Loucy (cell line): ENCODE measurements at regions not wholly inside any gene's neighbourhood (a gene's known extent, or its start where the extent isn't known, plus 50 kb on each side); places are given as distances from the start of the nearest gene placed in this dataset.

Source experiments
- H2AFZ ChIP-seq: fragments of 200-600 bp; sonication (generic); 2 replicates; pipeline ENCODE4 v1.6.0; 2016; ENCODE audit warnings: antibody characterized with exemption, mild to moderate bottlenecking, low read length, moderate library complexity
- H3F3A ChIP-seq: fragments of 200-600 bp; 2 replicates; pipeline ENCODE4 v1.6.0; 2016; ENCODE audit warnings: antibody characterized with exemption, low read depth, mild to moderate bottlenecking
- H3K27me3 ChIP-seq: fragments of 200-600 bp; sonication (generic); 2 replicates; pipeline ENCODE4 v1.6.1; 2014; ENCODE audit warnings: low read length, mild to moderate bottlenecking; ENCODE audit not compliant: insufficient read depth, poor library complexity, severe bottlenecking
- H3K36me3 ChIP-seq: fragments of 200-600 bp; sonication (generic); 2 replicates; pipeline ENCODE4 v1.6.1; 2016; ENCODE audit warnings: low read length; ENCODE audit not compliant: insufficient read depth
- H3K4me1 ChIP-seq: fragments of 200-600 bp; sonication (generic); 2 replicates; pipeline ENCODE4 v1.5.1; 2014; ENCODE audit warnings: low read length, mild to moderate bottlenecking; ENCODE audit not compliant: insufficient read depth, poor library complexity, severe bottlenecking
- H3K4me2 ChIP-seq: fragments of 200-600 bp; sonication (generic); 2 replicates; pipeline ENCODE4 v1.6.0; 2014; ENCODE audit warnings: antibody characterized with exemption, low read length, low read depth, mild to moderate bottlenecking; ENCODE audit not compliant: poor library complexity, severe bottlenecking
- H3K4me3 ChIP-seq: fragments of 200-600 bp; sonication (generic); 2 replicates; pipeline ENCODE4 v1.5.1; 2014; ENCODE audit warnings: low read length, mild to moderate bottlenecking, mixed read lengths; ENCODE audit not compliant: poor library complexity, severe bottlenecking
- H3K79me2 ChIP-seq: fragments of 200-600 bp; sonication (generic); 2 replicates; pipeline ENCODE4 v1.6.1; 2014; ENCODE audit warnings: low read length; ENCODE audit not compliant: insufficient read depth
- H3K9ac ChIP-seq: fragments of 200-600 bp; sonication (generic); 2 replicates; pipeline ENCODE4 v1.6.0; 2014; ENCODE audit warnings: mild to moderate bottlenecking, low read depth, low read length, moderate library complexity; ENCODE audit not compliant: poor library complexity, severe bottlenecking
- H3K9me2 ChIP-seq: fragments of 200-600 bp; sonication (generic); replicated peaks from 2 replicates; pipeline ENCODE4 v1.6.1; 2016; ENCODE audit warnings: low read depth, low read length, mixed read lengths
- H3K9me3 ChIP-seq: fragments of 200-600 bp; sonication (generic); 2 replicates; pipeline ENCODE4 v1.6.1; 2014; ENCODE audit warnings: mild to moderate bottlenecking, antibody characterized with exemption, low read length, low read depth; ENCODE audit not compliant: insufficient read depth
- H4K20me1 ChIP-seq: fragments of 200-600 bp; sonication (generic); 2 replicates; pipeline ENCODE4 v1.6.0; 2014; ENCODE audit warnings: antibody characterized with exemption, low read length, mild to moderate bottlenecking; ENCODE audit not compliant: insufficient read depth, poor library complexity, severe bottlenecking
- EZH2phosphoT487 ChIP-seq: fragments of 200-600 bp; IDR thresholded peaks from 2 replicates; pipeline ENCODE4 v1.6.1; 2018; ENCODE audit warnings: antibody characterized with exemption, mild to moderate bottlenecking, moderate library complexity, borderline replicate concordance
- TF ChIP-seq, protein P1 (sequence below): fragments of 200-600 bp; sonication (generic); conservative IDR thresholded peaks from 2 replicates; pipeline ENCODE4 v1.5.1; 2014; ENCODE audit warnings: mild to moderate bottlenecking, antibody characterized with exemption, low read length

DNA sequence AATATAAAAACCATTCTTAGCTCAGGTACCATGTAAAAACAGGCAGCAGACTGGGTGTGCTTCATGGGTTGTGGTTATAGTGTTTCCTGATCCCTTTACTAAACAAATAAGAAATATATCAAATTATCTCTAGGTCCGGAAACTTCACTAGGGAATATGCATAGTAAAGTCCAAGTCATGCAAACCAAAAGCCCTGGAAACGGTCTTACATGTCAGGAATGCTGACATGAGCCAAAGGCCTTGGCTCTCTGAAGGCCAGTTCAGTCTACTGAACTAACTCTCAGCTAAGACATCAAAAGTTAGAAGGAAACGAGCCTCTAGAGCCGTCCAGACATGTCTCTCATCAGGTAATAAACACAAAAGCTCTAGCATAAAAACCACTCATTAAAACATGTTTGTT, 778.9 kb upstream of the ZNF608 start:
- Histone ChIP-seq H3K27me3 (no peaks in the 10 kb centered on the region), H3K4me3 (no peak overlapping the region), H4K20me1 (no peaks in the 10 kb centered on the region), H3K36me3 (no peaks in the 10 kb centered on the region), H3F3A (no peaks in the 10 kb centered on the region), H2AFZ (no peak overlapping the region), H3K9me2 (no peaks in the 10 kb centered on the region), H3K4me2 (no peak overlapping the region), H3K9me3 (no peaks in the 10 kb centered on the region), H3K9ac (no peak overlapping the region), H3K4me1 (no peaks in the 10 kb centered on the region), H3K79me2 (no peaks in the 10 kb centered on the region)
- no peak for TF ChIP-seq EZH2phosphoT487
- TF ChIP-seq, protein P1, sequence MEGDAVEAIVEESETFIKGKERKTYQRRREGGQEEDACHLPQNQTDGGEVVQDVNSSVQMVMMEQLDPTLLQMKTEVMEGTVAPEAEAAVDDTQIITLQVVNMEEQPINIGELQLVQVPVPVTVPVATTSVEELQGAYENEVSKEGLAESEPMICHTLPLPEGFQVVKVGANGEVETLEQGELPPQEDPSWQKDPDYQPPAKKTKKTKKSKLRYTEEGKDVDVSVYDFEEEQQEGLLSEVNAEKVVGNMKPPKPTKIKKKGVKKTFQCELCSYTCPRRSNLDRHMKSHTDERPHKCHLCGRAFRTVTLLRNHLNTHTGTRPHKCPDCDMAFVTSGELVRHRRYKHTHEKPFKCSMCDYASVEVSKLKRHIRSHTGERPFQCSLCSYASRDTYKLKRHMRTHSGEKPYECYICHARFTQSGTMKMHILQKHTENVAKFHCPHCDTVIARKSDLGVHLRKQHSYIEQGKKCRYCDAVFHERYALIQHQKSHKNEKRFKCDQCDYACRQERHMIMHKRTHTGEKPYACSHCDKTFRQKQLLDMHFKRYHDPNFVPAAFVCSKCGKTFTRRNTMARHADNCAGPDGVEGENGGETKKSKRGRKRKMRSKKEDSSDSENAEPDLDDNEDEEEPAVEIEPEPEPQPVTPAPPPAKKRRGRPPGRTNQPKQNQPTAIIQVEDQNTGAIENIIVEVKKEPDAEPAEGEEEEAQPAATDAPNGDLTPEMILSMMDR: no peak

DNA sequence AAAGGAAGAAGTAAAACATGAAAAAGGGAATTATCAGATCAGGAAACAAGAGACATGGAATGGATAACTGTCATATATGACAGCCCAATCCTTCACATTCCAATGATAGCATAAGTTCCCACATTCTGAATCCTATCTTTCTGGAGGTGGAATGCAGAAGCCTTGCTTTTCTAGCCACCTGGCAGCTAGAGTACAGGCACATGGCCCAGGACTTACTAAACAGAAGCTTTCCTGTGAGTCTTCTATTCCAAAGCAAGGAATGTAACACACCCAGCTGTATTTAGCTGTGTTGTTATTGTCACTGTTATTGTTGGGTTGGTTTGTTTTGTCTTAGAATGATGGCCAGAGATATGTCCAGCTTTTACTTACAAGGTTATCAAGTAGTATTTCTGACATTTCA, 780.5 kb upstream of the ZNF608 start:
- TF ChIP-seq, protein P1: no peak
- TF ChIP-seq EZH2phosphoT487: no peak
- no peaks in the 10 kb centered on the region for H3K36me3 ChIP-seq
- H3K9me2 ChIP-seq: no peaks in the 10 kb centered on the region
- H3F3A ChIP-seq: no peaks in the 10 kb centered on the region
- H3K79me2 ChIP-seq: no peaks in the 10 kb centered on the region
- no peak overlapping the region for H3K4me3 ChIP-seq
- H3K9me3 ChIP-seq: no peaks in the 10 kb centered on the region
- no peak overlapping the region for H3K9ac ChIP-seq
- H3K4me2 ChIP-seq: no peak overlapping the region
- no peaks in the 10 kb centered on the region for H4K20me1 ChIP-seq
- H3K27me3 ChIP-seq: no peaks in the 10 kb centered on the region
- H2AFZ ChIP-seq: no peak overlapping the region
- H3K4me1 ChIP-seq: no peaks in the 10 kb centered on the region

DNA sequence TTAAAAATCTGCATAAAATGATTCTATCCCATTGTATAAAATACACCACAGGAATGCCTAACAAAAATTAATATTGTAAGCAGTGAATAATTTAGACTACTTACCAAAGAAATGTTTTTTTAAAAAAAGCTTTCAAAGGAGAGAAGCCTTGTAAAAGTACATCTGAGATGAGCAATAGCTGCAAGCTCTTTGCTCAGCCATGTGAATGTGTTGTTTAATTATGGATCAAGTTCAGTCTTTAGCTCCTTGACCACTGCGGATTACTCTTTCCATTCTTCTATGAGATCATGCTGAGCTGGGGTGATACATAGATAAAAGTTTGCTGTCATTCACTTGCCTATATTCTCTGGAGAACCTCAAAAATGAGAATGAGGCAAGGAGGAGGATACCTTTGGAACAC, 782.4 kb upstream of the ZNF608 start:
- H2AFZ ChIP-seq: no peak overlapping the region
- TF ChIP-seq EZH2phosphoT487: no peak
- no peaks in the 10 kb centered on the region for H3F3A ChIP-seq
- no peak overlapping the region for H3K4me3 ChIP-seq
- no peak overlapping the region for H3K9ac ChIP-seq
- no peaks in the 10 kb centered on the region for H3K9me2 ChIP-seq
- H3K9me3 ChIP-seq: no peaks in the 10 kb centered on the region
- no peaks in the 10 kb centered on the region for H3K36me3 ChIP-seq
- no peaks in the 10 kb centered on the region for H3K79me2 ChIP-seq
- H3K4me2 ChIP-seq: no peak overlapping the region
- H4K20me1 ChIP-seq: no peaks in the 10 kb centered on the region
- H3K4me1 ChIP-seq: no peaks in the 10 kb centered on the region
- H3K27me3 ChIP-seq: no peaks in the 10 kb centered on the region

DNA sequence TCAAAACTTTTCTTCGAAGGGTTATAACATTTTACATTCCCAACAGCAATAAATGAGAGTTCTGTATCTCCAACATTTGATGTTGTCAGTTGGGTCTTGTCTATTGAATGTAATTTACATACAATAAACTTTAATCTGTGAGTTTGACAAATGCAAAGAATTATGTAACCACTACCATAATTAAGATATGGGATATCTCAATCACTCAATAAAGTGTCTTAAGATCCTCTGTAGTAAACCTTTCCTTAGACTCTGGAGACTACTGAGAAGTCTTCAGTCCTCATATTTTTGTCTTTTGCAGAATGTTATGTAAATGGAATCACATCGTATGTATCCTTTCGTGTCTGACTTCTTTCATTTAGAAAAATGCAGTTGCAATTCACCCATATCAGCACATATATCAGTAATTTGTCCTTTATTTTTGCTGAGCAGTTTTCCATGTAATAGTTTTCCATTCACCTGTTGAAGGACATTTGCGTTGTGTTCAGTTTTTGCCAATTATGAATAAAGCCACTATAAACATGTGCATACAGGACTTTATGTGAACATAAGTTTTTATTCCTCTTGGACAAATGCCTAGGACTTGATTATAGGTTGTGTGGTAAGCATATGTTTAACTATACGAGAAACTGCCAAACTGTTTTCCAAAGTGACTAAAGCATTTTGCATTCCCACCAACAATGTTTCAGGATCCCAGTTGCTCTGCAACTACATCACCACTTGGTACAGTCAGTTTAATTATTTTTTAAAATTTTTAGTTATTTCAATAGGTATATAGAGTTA, 784.6 kb upstream of the ZNF608 start:
- H3K9me2 ChIP-seq: no peaks in the 10 kb centered on the region
- H3F3A ChIP-seq: no peaks in the 10 kb centered on the region
- H3K27me3 ChIP-seq: no peaks in the 10 kb centered on the region
- no peak overlapping the region for H3K9ac ChIP-seq
- no peaks in the 10 kb centered on the region for H4K20me1 ChIP-seq
- no peak overlapping the region for H3K4me3 ChIP-seq
- no peaks in the 10 kb centered on the region for H3K9me3 ChIP-seq
- H3K4me1 ChIP-seq: no peaks in the 10 kb centered on the region
- no peaks in the 10 kb centered on the region for H3K36me3 ChIP-seq
- no peaks in the 10 kb centered on the region for H3K79me2 ChIP-seq
- no peak overlapping the region for H2AFZ ChIP-seq
- TF ChIP-seq, protein P1: no peak
- no peak for TF ChIP-seq EZH2phosphoT487
- H3K4me2 ChIP-seq: no peak overlapping the region
